ENCODE measurements at regions not wholly inside any gene's neighbourhood (a gene's known extent, or its start where the extent isn't known, plus 50 kb on each side); places are given as distances from the start of the nearest gene placed in this dataset.

- H3K9me3 ChIP-seq: no peaks in the 10 kb centered on the region
- H3K4me3 ChIP-seq: no peak overlapping the region
- H3K27ac ChIP-seq: no peak overlapping the region
- no peaks in the 10 kb centered on the region for H3K36me3 ChIP-seq
- TF ChIP-seq, protein P1, sequence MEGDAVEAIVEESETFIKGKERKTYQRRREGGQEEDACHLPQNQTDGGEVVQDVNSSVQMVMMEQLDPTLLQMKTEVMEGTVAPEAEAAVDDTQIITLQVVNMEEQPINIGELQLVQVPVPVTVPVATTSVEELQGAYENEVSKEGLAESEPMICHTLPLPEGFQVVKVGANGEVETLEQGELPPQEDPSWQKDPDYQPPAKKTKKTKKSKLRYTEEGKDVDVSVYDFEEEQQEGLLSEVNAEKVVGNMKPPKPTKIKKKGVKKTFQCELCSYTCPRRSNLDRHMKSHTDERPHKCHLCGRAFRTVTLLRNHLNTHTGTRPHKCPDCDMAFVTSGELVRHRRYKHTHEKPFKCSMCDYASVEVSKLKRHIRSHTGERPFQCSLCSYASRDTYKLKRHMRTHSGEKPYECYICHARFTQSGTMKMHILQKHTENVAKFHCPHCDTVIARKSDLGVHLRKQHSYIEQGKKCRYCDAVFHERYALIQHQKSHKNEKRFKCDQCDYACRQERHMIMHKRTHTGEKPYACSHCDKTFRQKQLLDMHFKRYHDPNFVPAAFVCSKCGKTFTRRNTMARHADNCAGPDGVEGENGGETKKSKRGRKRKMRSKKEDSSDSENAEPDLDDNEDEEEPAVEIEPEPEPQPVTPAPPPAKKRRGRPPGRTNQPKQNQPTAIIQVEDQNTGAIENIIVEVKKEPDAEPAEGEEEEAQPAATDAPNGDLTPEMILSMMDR (IDR thresholded peaks at IDR 0.05): no peak
- no peak for ATAC-seq
- H3K27me3 ChIP-seq: no peaks in the 10 kb centered on the region
- H3K4me1 ChIP-seq: no peaks in the 10 kb centered on the region
- DNase-seq: no peak
- intact Hi-C loops (cut with DNase I): no loop called here
Observed at GRCh38 chr2:220936641-220937197, 635.4 kb downstream of the EPHA4 start.

DNA sequence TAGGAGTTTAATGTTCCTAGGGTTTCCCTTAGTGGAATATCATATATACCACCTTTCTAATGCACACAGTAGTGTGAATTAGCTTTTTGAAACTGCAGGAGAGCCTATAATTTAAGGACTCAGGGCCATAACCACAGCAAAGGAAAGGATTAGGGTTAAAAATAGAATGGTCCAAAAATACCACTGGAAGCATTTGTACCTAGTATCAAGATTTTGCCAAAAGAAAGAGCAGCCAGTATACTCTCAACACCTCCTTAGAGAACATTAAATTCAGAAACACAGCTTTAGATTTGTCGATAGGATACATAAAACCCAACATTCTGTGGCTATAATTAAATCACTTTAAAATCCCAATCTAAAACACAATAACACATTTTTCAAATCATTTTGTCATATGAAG is 634.9 kb downstream of the EPHA4 start:
- Histone ChIP-seq H3K9me3 (no peaks in the 10 kb centered on the region), H3K36me3 (no peaks in the 10 kb centered on the region), H3K27ac (no peak overlapping the region), H3K27me3 (no peaks in the 10 kb centered on the region), H3K4me3 (no peak overlapping the region), H3K4me1 (no peaks in the 10 kb centered on the region)
- no peak for ATAC-seq
- no peak for DNase-seq
- TF ChIP-seq, protein P1 (IDR thresholded peaks at IDR 0.05): no peak
- intact Hi-C loops (cut with DNase I): no loop called here

GRCh38 chr2:220940646-220941045 is 631.5 kb downstream of the EPHA4 start:
- Histone ChIP-seq H3K36me3 (no peaks in the 10 kb centered on the region), H3K27me3 (no peaks in the 10 kb centered on the region), H3K4me3 (no peak overlapping the region), H3K4me1 (no peaks in the 10 kb centered on the region), H3K27ac (no peak overlapping the region), H3K9me3 (no peaks in the 10 kb centered on the region)
- intact Hi-C loops (cut with DNase I): no loop called here
- ATAC-seq: no peak
- TF ChIP-seq, protein P1 (IDR thresholded peaks at IDR 0.05): no peak
- DNase-seq: no peak

DNA sequence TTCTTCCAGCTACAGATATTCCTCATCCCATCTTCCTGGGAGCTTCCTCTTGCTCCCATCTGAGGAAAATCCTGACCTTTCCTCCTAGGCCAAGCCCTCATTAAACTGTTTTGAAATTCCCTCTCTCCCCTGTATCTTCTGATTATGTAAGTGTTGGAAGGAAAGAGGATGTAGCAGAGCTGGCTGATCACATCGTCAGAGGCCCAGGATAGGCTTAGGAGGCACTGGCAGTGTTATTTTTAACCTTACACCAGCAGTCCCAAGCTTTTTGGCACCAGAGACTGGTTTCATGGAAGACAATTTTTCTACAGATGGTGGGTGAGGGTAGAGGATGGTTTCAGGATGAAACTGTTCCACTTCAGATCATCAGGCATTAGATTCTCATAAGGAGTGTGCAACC is 630.4 kb downstream of the EPHA4 start:
- Histone ChIP-seq H3K4me1 (no peaks in the 10 kb centered on the region), H3K27ac (no peak overlapping the region), H3K36me3 (no peaks in the 10 kb centered on the region), H3K27me3 (no peaks in the 10 kb centered on the region), H3K4me3 (no peak overlapping the region), H3K9me3 (no peaks in the 10 kb centered on the region)
- intact Hi-C loops (cut with DNase I): no loop called here
- ATAC-seq: no peak
- TF ChIP-seq, protein P1 (IDR thresholded peaks at IDR 0.05): no peak
- DNase-seq: no peak

GRCh38 chr2:220946552-220946951 is 625.6 kb downstream of the EPHA4 start:
- H3K27ac ChIP-seq: no peak overlapping the region
- TF ChIP-seq, protein P1 (IDR thresholded peaks at IDR 0.05): no peak
- ATAC-seq (no peak), DNase-seq (no peak)
- intact Hi-C loops (cut with DNase I): no loop called here
- no peak overlapping the region for H3K4me3 ChIP-seq
- H3K27me3 ChIP-seq: no peaks in the 10 kb centered on the region
- H3K9me3 ChIP-seq: no peaks in the 10 kb centered on the region
- no peaks in the 10 kb centered on the region for H3K4me1 ChIP-seq
- H3K36me3 ChIP-seq: no peaks in the 10 kb centered on the region
